ENCODE measurements at regions not wholly inside any gene's neighbourhood (a gene's known extent, or its start where the extent isn't known, plus 50 kb on each side); places are given as distances from the start of the nearest gene placed in this dataset.

GRCh38 chr7:3135626-3136025, 92.0 kb upstream of the CARD11 start:
- TF ChIP-seq CTCF (IDR thresholded peaks at IDR 0.05) (no peak), POLR2AphosphoS5 (IDR thresholded peaks at IDR 0.05) (no peak), POLR2A (IDR thresholded peaks at IDR 0.05) (no peak), EP300 (IDR thresholded peaks at IDR 0.05) (no peak)
- peaks cover 23% of the 10 kb centered on the region for H3K27me3 ChIP-seq
- no peak overlapping the region for H3K27ac ChIP-seq
- H3K36me3 ChIP-seq: no peaks in the 10 kb centered on the region
- WGBS, 2 donors (ENCODE audit: low coverage in 1 of 2): 0 to 53% methylated on average over 2 to 6 of the region's 6 CpGs
- H3K9me3 ChIP-seq: peaks cover 0 to 7% (median 0%) of the 10 kb centered on the region in 3 donors
- no peak overlapping the region for H3K4me3 ChIP-seq
- no peak for ATAC-seq
- no peaks in the 10 kb centered on the region for H3K4me1 ChIP-seq

DNA sequence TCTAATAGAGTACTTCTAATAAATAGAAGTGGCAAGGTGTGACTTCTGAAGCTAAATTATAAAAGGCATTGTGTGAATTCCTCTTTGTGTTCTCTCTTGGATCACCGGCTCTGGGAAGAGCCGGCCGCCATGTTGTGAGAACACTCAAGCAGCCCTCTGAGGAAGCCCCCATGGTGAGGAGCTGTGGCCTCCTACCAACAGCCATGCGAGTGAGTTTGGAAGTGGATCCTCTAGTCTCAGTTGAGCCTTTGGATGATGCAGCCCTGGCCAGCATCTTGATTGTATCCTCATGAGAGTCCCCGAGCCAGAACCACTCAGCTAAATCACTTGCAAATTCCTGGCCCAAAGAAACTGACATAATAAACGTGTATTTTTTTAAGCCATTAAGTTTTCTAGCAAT, 94.5 kb upstream of the CARD11 start:
- H3K27me3 ChIP-seq: peaks cover 30% of the 10 kb centered on the region
- H3K4me3 ChIP-seq: no peak overlapping the region
- ATAC-seq: no peak
- H3K4me1 ChIP-seq: no peaks in the 10 kb centered on the region
- peaks cover 0 to 7% (median 0%) of the 10 kb centered on the region in 3 donors for H3K9me3 ChIP-seq
- TF ChIP-seq POLR2AphosphoS5 (IDR thresholded peaks at IDR 0.05): no peak
- TF ChIP-seq EP300 (IDR thresholded peaks at IDR 0.05): no peak
- TF ChIP-seq CTCF (IDR thresholded peaks at IDR 0.05): no peak
- no peak for TF ChIP-seq POLR2A (IDR thresholded peaks at IDR 0.05)
- no peaks in the 10 kb centered on the region for H3K36me3 ChIP-seq
- H3K27ac ChIP-seq: no peak overlapping the region
- WGBS, 2 donors (ENCODE audit: low coverage in 1 of 2): 88 to 100% methylated on average over 3 of the region's 6 CpGs

- no peak for ATAC-seq
- Histone ChIP-seq H3K36me3 (no peaks in the 10 kb centered on the region), H3K27me3 (peaks cover 30% of the 10 kb centered on the region), H3K27ac (no peak overlapping the region), H3K4me1 (peaks cover 0 to 2% (median 0%) of the 10 kb centered on the region in 3 donors), H3K4me3 (no peak overlapping the region), H3K9me3 (peaks cover 0 to 7% (median 0%) of the 10 kb centered on the region in 3 donors)
- 55 to 100% methylated on average over 2 to 5 of the region's 6 CpGs for whole genome bisulfite sequencing, 2 donors (ENCODE audit: low coverage in 1 of 2)
- no peak for TF ChIP-seq POLR2AphosphoS5 (IDR thresholded peaks at IDR 0.05)
- no peak for TF ChIP-seq POLR2A (IDR thresholded peaks at IDR 0.05)
- TF ChIP-seq CTCF (IDR thresholded peaks at IDR 0.05): no peak
- TF ChIP-seq EP300 (IDR thresholded peaks at IDR 0.05): no peak
Observed at GRCh38 chr7:3138997-3139396, 95.3 kb upstream of the CARD11 start.

DNA sequence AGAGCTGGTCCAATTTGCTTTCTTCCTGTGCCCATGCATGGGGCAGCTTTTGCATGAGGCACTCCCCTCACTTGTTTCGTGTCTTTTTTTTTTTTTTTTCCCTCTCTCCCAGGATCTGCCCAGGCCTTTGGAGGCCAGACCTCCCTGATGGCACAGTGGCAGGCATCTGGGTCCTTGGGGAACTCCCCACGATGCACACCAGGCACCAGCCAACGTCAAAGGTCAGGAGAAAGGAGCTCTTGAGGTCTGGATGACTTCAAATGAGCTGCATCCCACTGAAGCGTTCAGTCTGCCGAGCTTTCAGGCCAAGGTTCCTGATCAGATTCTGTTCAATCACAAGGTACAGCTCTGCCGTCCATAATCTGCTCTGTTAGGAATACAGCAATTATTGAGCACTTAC, 97.2 kb upstream of the CARD11 start:
- no peaks in the 10 kb centered on the region for H3K36me3 ChIP-seq
- H3K4me1 ChIP-seq: peaks cover 0 to 10% (median 0%) of the 10 kb centered on the region in 3 donors
- H3K27me3 ChIP-seq: peaks cover 30% of the 10 kb centered on the region
- TF ChIP-seq POLR2A (IDR thresholded peaks at IDR 0.05) (no peak), CTCF (IDR thresholded peaks at IDR 0.05) (no peak)
- ATAC-seq: no peak
- no peak overlapping the region for H3K27ac ChIP-seq
- 51 to 85% methylated on average over 3 to 6 of the region's 6 CpGs for WGBS, 2 donors (ENCODE audit: low coverage in 1 of 2)
- H3K4me3 ChIP-seq: no peak overlapping the region
- H3K9me3 ChIP-seq: peaks cover 0 to 7% (median 0%) of the 10 kb centered on the region in 3 donors

GRCh38 chr7:3141326-3141725, 97.7 kb upstream of the CARD11 start:
- H3K36me3 ChIP-seq: no peaks in the 10 kb centered on the region
- no peak overlapping the region for H3K4me3 ChIP-seq
- peaks cover 30% of the 10 kb centered on the region for H3K27me3 ChIP-seq
- peaks cover 0 to 7% (median 0%) of the 10 kb centered on the region in 3 donors for H3K9me3 ChIP-seq
- TF ChIP-seq POLR2AphosphoS5 (IDR thresholded peaks at IDR 0.05) (no peak), CTCF (IDR thresholded peaks at IDR 0.05) (no peak), EP300 (IDR thresholded peaks at IDR 0.05) (no peak), POLR2A (IDR thresholded peaks at IDR 0.05) (no peak)
- no peak for ATAC-seq
- WGBS, 2 donors (ENCODE audit: low coverage in 1 of 2): 97% methylated on average over 4 of the region's 7 CpGs; no CpG with 5 or more reads in 1 of the 2 donors
- H3K4me1 ChIP-seq: peaks cover 0 to 10% (median 0%) of the 10 kb centered on the region in 3 donors
- no peak overlapping the region for H3K27ac ChIP-seq

Measured in gastroesophageal sphincter (tissue), 4 donors.